ENCODE measurements at regions not wholly inside any gene's neighbourhood (a gene's known extent, or its start where the extent isn't known, plus 50 kb on each side); places are given as distances from the start of the nearest gene placed in this dataset.
A peak's percentile ranks its signal among the peaks of the same experiment; 100 is the strongest.
"Not testable (repeated sequence)": the region's sequence is repeated elsewhere in the genome, so short reads cannot be mapped to it uniquely, and the experiment has no call there.

DNA sequence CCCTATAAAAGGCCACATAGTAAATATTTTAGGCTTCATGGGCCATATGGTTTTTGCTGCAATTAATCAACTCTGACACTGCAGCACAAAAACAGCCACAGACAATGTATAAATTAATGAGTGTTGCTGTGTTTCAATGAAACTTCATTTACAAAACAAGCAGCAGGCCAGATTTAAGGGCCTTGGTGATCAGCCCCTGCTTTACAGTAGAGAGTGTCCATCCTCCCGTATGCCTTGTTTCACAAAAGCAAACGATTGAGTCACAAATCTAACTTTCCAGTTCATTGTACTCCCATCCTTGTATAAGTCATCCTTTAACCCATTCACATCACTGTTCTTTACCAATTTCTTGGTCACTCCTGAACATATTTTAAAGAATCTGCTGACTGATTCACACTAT lies 94.3 kb upstream of the NOX4 start:
- H3K18ac ChIP-seq (ENCODE audit: extremely low read depth, low read length); H4K8ac ChIP-seq (ENCODE audit: extremely low read depth, insufficient read depth, low read length); H3K9ac ChIP-seq (replicated peaks in 1 of 4; ENCODE audit: extremely low read depth in 1 of 4, low read depth in 3 of 4, low read length in 3 of 4); H3K9me3 ChIP-seq (ENCODE audit: insufficient read depth in 2 of 2, low read depth in 1 of 2, low read length in 1 of 2); H2BK20ac ChIP-seq (ENCODE audit: low read length); H3K4me2 ChIP-seq (ENCODE audit: insufficient read depth in 1 of 2, low read depth in 2 of 2, low read length in 2 of 2); H3K36me3 ChIP-seq (ENCODE audit: control insufficient read depth in 2 of 4, insufficient read depth in 4 of 4, low read length in 3 of 4); H2AFZ ChIP-seq (ENCODE audit: low read length); H4K20me1 ChIP-seq (replicated peaks in 1 of 2; ENCODE audit: control insufficient read depth in 1 of 2, insufficient read depth in 2 of 2, low read length in 2 of 2); H3K27me3 ChIP-seq (replicated peaks in 1 of 4; ENCODE audit: control insufficient read depth in 3 of 4, extremely low read depth in 1 of 4, insufficient read depth in 3 of 4, low read length in 3 of 4); H3K23me2 ChIP-seq (ENCODE audit: low read depth, low read length); H4K91ac ChIP-seq (replicated peaks; ENCODE audit: insufficient read length, low read length); H3K27ac ChIP-seq (ENCODE audit: low read depth, low read length); H2BK5ac ChIP-seq (ENCODE audit: low read depth, low read length); H3K56ac ChIP-seq (replicated peaks; ENCODE audit: insufficient read length, low read depth, low read length); H4K5ac ChIP-seq (ENCODE audit: insufficient read length, low read depth, low read length); H2AK5ac ChIP-seq (ENCODE audit: low read depth, low read length); POLR2A ChIA-PET (ENCODE audit: partially characterized antibody); H3K23ac ChIP-seq (ENCODE audit: insufficient read length); H3K4me3 ChIP-seq (ENCODE audit: extremely low read depth in 1 of 4, insufficient read depth in 2 of 4, low read depth in 3 of 4, low read length in 4 of 4); H2BK12ac ChIP-seq (ENCODE audit: low read depth, low read length); H2BK15ac ChIP-seq (ENCODE audit: low read length); H3K14ac ChIP-seq (ENCODE audit: insufficient read length); H2BK120ac ChIP-seq (replicated peaks; ENCODE audit: low read depth, low read length); H3K79me2 ChIP-seq (ENCODE audit: control insufficient read depth in 1 of 2, insufficient read depth in 2 of 2, low read length in 2 of 2); H3K79me1 ChIP-seq (ENCODE audit: low read depth, low read length); H3K4me1 ChIP-seq (replicated peaks in 1 of 4; ENCODE audit: control insufficient read depth in 3 of 4, insufficient read depth in 4 of 4, low read length in 3 of 4); DNase-seq (ENCODE audit: low read depth in 1 of 2, low spot score in 2 of 2); H3K4ac ChIP-seq (replicated peaks; ENCODE audit: insufficient read length, low read depth, low read length): not testable (repeated sequence)
- CTCF ChIA-PET (ENCODE audit: partially characterized antibody), result interaction anchor here (0.7 kb wide), 1 partner anchor 9 kb away, joined by 3 read pairs; no protein-coding TSS in a partner anchor
- WGBS, 2 experiments (ENCODE audit: extremely low coverage in 1 of 2, insufficient coverage in 1 of 2, insufficient read length in 1 of 2, insufficient replicate concordance in 2 of 2, low coverage in 1 of 2, low lambda C conversion rate in 2 of 2, missing lambda C conversion rate in 1 of 2), result 91% methylated on average over 2 of the region's 2 CpGs; no CpG with 5 or more reads in 1 of the 2 experiments
- FAIRE-seq, result peak; percentile 50

DNA sequence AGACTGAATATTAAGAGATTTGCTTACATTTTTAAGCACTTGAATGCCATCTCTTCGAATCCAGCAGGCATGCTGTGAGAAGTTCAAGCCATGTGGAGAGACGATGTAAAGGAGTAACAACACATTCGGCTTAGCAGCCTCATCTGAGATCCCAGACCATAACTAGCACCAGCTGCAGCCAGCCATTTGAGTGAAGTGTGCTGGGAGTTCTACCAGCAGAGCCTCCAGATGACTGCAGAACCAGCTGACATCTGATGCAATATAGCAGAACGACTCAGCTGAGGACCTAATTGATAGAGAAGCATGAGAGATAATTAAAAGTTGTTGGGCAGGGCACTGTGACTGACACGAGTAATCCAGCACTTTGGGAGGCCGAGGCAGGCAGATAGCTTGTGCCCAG lies 98.2 kb upstream of the NOX4 start:
- CTCF ChIA-PET (ENCODE audit: partially characterized antibody), result not testable (repeated sequence)
- WGBS, 2 experiments (ENCODE audit: extremely low coverage in 1 of 2, insufficient coverage in 1 of 2, insufficient read length in 1 of 2, insufficient replicate concordance in 2 of 2, low coverage in 1 of 2, low lambda C conversion rate in 2 of 2, missing lambda C conversion rate in 1 of 2), result 86% methylated on average over 5 of the region's 6 CpGs; no CpG with 5 or more reads in 1 of the 2 experiments

More for the DNA sequence above, 98.2 kb upstream of the NOX4 start:
- H3K27ac ChIP-seq (ENCODE audit: low read depth, low read length); H3K36me3 ChIP-seq (ENCODE audit: control insufficient read depth in 2 of 4, insufficient read depth in 4 of 4, low read length in 3 of 4); H3K23ac ChIP-seq (ENCODE audit: insufficient read length); H4K5ac ChIP-seq (ENCODE audit: insufficient read length, low read depth, low read length); H2BK15ac ChIP-seq (ENCODE audit: low read length); H3K4ac ChIP-seq (replicated peaks; ENCODE audit: insufficient read length, low read depth, low read length); H2AK5ac ChIP-seq (ENCODE audit: low read depth, low read length); H3K23me2 ChIP-seq (ENCODE audit: low read depth, low read length); H3K4me2 ChIP-seq (ENCODE audit: insufficient read depth in 1 of 2, low read depth in 2 of 2, low read length in 2 of 2); H3K4me1 ChIP-seq (replicated peaks in 1 of 4; ENCODE audit: control insufficient read depth in 3 of 4, insufficient read depth in 4 of 4, low read length in 3 of 4); H3K4me3 ChIP-seq (ENCODE audit: extremely low read depth in 1 of 4, insufficient read depth in 2 of 4, low read depth in 3 of 4, low read length in 4 of 4); H3K9me3 ChIP-seq (ENCODE audit: insufficient read depth in 2 of 2, low read depth in 1 of 2, low read length in 1 of 2); H3K79me2 ChIP-seq (ENCODE audit: control insufficient read depth in 1 of 2, insufficient read depth in 2 of 2, low read length in 2 of 2); H4K8ac ChIP-seq (ENCODE audit: extremely low read depth, insufficient read depth, low read length); H3K56ac ChIP-seq (replicated peaks; ENCODE audit: insufficient read length, low read depth, low read length); H3K18ac ChIP-seq (ENCODE audit: extremely low read depth, low read length); H2BK20ac ChIP-seq (ENCODE audit: low read length); H3K9ac ChIP-seq (replicated peaks in 1 of 4; ENCODE audit: extremely low read depth in 1 of 4, low read depth in 3 of 4, low read length in 3 of 4); DNase-seq (ENCODE audit: low read depth in 1 of 2, low spot score in 2 of 2); POLR2A ChIA-PET (ENCODE audit: partially characterized antibody); H3K14ac ChIP-seq (ENCODE audit: insufficient read length); H2BK5ac ChIP-seq (ENCODE audit: low read depth, low read length); H2BK120ac ChIP-seq (replicated peaks; ENCODE audit: low read depth, low read length); H4K91ac ChIP-seq (replicated peaks; ENCODE audit: insufficient read length, low read length); FAIRE-seq; H3K79me1 ChIP-seq (ENCODE audit: low read depth, low read length); H2AFZ ChIP-seq (ENCODE audit: low read length); H3K27me3 ChIP-seq (replicated peaks in 1 of 4; ENCODE audit: control insufficient read depth in 3 of 4, extremely low read depth in 1 of 4, insufficient read depth in 3 of 4, low read length in 3 of 4); H4K20me1 ChIP-seq (replicated peaks in 1 of 2; ENCODE audit: control insufficient read depth in 1 of 2, insufficient read depth in 2 of 2, low read length in 2 of 2); H2BK12ac ChIP-seq (ENCODE audit: low read depth, low read length): not testable (repeated sequence)

Data from H1 (cell line).